ENCODE measurements at regions not wholly inside any gene's neighbourhood (a gene's known extent, or its start where the extent isn't known, plus 50 kb on each side); places are given as distances from the start of the nearest gene placed in this dataset.

DNA sequence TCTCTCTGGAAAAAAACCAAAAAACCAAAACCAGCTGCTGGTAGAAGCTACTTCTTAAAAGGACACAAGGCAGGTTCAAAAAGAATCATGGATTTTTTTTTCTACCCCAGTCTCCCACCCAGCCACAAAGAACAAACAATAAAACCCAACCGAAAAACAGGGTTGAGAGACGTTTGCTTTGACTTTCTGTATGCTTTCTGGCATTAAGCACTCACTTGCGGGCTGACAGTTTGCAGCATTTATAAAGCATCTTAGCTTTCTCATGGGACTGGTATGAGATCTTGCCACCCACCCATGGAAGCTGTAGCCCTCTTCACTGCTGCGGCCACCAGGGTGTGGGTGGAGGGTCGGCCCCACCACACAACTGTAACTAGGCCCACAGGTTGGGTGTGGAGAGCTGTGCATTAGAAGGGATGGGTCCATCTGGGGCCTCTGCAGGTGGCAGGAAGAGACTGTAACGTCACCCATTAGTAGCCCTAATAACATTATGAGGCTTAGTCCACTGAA, 165.7 kb downstream of the RHOU start:
- Histone ChIP-seq H2AFZ (ENCODE audit: low read depth, low read length) (no peak overlapping the region), H3K27me3 (ENCODE audit: low read depth, low read length) (peaks cover 11% of the 10 kb centered on the region), H3K9me3 (ENCODE audit: insufficient read depth, low read length) (no peaks in the 10 kb centered on the region), H3K36me3 (replicated peaks; ENCODE audit: low read depth, low read length) (no peaks in the 10 kb centered on the region), H3K9ac (ENCODE audit: low read length) (no peak overlapping the region), H3K79me2 (ENCODE audit: low read length) (no peaks in the 10 kb centered on the region), H3K27ac (ENCODE audit: low read length) (no peak overlapping the region), H3K4me3 (ENCODE audit: low read length) (no peak overlapping the region), H3K4me2 (ENCODE audit: low read length) (no peak overlapping the region), H4K20me1 (ENCODE audit: insufficient read depth, low read length) (no peaks in the 10 kb centered on the region), H3K4me1 (ENCODE audit: low read length) (peaks cover 18% of the 10 kb centered on the region)
- TF ChIP-seq, protein P1, sequence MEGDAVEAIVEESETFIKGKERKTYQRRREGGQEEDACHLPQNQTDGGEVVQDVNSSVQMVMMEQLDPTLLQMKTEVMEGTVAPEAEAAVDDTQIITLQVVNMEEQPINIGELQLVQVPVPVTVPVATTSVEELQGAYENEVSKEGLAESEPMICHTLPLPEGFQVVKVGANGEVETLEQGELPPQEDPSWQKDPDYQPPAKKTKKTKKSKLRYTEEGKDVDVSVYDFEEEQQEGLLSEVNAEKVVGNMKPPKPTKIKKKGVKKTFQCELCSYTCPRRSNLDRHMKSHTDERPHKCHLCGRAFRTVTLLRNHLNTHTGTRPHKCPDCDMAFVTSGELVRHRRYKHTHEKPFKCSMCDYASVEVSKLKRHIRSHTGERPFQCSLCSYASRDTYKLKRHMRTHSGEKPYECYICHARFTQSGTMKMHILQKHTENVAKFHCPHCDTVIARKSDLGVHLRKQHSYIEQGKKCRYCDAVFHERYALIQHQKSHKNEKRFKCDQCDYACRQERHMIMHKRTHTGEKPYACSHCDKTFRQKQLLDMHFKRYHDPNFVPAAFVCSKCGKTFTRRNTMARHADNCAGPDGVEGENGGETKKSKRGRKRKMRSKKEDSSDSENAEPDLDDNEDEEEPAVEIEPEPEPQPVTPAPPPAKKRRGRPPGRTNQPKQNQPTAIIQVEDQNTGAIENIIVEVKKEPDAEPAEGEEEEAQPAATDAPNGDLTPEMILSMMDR (IDR thresholded peaks at IDR 0.05; ENCODE audit: low read depth, low read length), result no peak
- TF ChIP-seq EZH2phosphoT487 (IDR thresholded peaks at IDR 0.05; ENCODE audit: low read depth), result no peak

DNA sequence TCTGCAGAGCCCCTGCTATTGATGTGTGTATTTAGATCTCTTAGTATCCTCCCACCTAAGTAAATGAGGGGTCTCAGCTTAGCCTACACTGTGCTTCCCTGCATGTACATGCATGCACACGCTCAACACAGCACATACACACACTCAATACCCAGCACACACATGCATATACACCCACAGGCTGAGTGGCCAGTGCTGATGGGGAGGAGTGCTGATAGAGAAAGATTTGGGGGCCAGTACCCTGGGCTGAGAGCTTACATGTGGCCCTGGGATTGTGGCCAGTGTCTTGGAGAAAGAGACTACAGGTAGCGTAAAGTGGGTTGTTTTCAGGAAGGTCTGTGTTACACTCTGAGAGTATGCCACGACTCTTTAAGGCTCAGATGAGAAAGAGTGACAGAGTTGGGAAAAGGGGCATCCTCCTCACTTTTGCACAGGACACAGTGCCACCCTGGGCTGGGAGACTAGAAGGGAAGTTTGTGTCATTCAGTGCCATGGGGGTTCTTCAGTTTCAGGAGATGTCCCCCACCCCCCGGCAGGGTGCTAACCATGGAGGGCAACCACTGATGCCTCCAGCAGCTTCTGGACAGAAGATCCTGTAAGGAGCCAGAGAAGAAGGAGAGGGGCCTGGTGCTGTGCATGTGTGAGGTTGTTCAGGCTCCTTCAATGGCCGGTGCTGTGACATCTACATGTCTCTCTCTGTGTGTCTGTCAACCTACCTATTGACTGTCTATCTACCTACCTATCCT, 166.8 kb downstream of the RHOU start:
- no peak overlapping the region for H3K4me3 ChIP-seq (ENCODE audit: low read length)
- H3K27me3 ChIP-seq (ENCODE audit: low read depth, low read length), result peaks cover 16% of the 10 kb centered on the region
- H3K4me2 ChIP-seq (ENCODE audit: low read length), result no peak overlapping the region
- H2AFZ ChIP-seq (ENCODE audit: low read depth, low read length), result no peak overlapping the region
- no peaks in the 10 kb centered on the region for H3K79me2 ChIP-seq (ENCODE audit: low read length)
- H3K9me3 ChIP-seq (ENCODE audit: insufficient read depth, low read length), result no peaks in the 10 kb centered on the region
- no peak for TF ChIP-seq EZH2phosphoT487 (IDR thresholded peaks at IDR 0.05; ENCODE audit: low read depth)
- TF ChIP-seq, protein P1 (IDR thresholded peaks at IDR 0.05; ENCODE audit: low read depth, low read length), result no peak
- no peaks in the 10 kb centered on the region for H4K20me1 ChIP-seq (ENCODE audit: insufficient read depth, low read length)
- H3K36me3 ChIP-seq (replicated peaks; ENCODE audit: low read depth, low read length), result no peaks in the 10 kb centered on the region
- no peak overlapping the region for H3K27ac ChIP-seq (ENCODE audit: low read length)
- H3K9ac ChIP-seq (ENCODE audit: low read length), result no peak overlapping the region
- peaks cover 18% of the 10 kb centered on the region for H3K4me1 ChIP-seq (ENCODE audit: low read length)

DNA sequence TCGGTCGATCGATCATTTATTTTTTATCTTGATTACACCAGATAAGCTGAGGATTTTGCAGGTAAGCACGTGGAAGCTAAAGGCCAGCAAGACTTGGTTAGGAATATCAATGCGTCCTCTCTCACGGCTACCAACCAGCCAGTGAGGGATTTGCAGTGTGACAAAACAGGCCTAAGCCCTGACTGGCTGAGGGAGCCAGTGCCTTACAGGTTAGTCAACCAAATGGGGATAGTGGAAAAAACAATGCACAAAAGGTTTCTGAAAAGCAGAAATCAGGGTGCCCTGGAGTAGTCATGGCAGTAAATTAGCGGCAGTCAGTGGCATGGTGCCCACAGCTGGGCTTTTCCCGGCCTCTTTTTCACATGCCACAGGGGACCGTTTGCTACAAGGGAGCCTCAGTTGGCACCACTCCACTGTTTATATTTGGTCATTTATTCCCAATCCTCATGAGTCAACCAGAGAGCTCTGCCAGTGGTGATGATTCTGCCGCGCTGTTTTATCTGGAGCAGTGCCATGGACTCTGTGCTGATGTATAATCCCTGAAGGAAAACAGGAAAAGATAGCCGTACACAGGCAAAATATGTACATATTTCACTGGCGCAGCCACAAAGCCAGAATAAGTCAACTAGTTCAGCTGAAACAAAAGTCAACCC, 167.6 kb downstream of the RHOU start:
- Histone ChIP-seq H3K4me2 (ENCODE audit: low read length) (no peak overlapping the region), H3K9ac (ENCODE audit: low read length) (no peak overlapping the region), H3K27me3 (ENCODE audit: low read depth, low read length) (peaks cover 16% of the 10 kb centered on the region), H3K79me2 (ENCODE audit: low read length) (no peaks in the 10 kb centered on the region), H3K4me1 (ENCODE audit: low read length) (peaks cover 14% of the 10 kb centered on the region), H3K9me3 (ENCODE audit: insufficient read depth, low read length) (no peaks in the 10 kb centered on the region), H3K27ac (ENCODE audit: low read length) (no peak overlapping the region), H3K4me3 (ENCODE audit: low read length) (no peak overlapping the region), H2AFZ (ENCODE audit: low read depth, low read length) (no peak overlapping the region), H3K36me3 (replicated peaks; ENCODE audit: low read depth, low read length) (no peaks in the 10 kb centered on the region), H4K20me1 (ENCODE audit: insufficient read depth, low read length) (no peaks in the 10 kb centered on the region)
- TF ChIP-seq, protein P1 (IDR thresholded peaks at IDR 0.05; ENCODE audit: low read depth, low read length), result no peak
- TF ChIP-seq EZH2phosphoT487 (IDR thresholded peaks at IDR 0.05; ENCODE audit: low read depth), result no peak

DNA sequence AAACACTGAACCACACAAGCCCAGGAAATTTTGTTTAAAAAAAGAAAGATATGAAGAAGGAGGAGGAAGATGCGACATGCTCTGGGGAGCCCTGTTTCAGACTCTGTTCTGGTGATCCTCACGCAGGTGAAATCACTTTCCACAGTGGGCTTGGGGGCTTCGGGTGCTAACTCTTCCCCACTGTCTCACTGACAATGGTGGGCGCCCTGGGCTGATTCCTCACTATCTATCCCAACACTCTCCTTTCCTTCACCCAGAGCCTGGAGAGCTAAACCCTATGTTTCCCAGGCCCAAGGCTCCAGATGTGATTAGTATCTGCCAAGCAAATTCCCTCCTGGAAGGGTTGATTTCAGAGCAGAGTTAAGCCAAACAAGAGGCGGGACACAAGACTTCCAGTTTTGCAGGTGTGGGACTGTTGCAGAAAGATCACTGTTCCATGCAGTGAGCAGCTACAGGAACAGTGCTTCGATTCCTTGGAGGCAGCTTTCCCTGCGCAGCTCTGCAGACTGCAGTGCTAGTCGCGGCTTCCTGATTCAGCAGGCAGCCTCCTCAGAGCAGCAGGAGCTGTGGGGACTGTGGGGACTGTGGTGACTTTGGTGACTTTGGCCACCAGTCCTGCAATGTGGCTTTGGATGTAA, 168.3 kb downstream of the RHOU start:
- Histone ChIP-seq H3K9me3 (ENCODE audit: insufficient read depth, low read length) (no peaks in the 10 kb centered on the region), H3K36me3 (replicated peaks; ENCODE audit: low read depth, low read length) (no peaks in the 10 kb centered on the region), H3K9ac (ENCODE audit: low read length) (no peak overlapping the region), H3K27me3 (ENCODE audit: low read depth, low read length) (peaks cover 20% of the 10 kb centered on the region), H3K4me1 (ENCODE audit: low read length) (peaks cover 8% of the 10 kb centered on the region), H3K79me2 (ENCODE audit: low read length) (no peaks in the 10 kb centered on the region), H3K4me3 (ENCODE audit: low read length) (no peak overlapping the region), H4K20me1 (ENCODE audit: insufficient read depth, low read length) (no peaks in the 10 kb centered on the region), H3K4me2 (ENCODE audit: low read length) (no peak overlapping the region), H3K27ac (ENCODE audit: low read length) (no peak overlapping the region), H2AFZ (ENCODE audit: low read depth, low read length) (no peak overlapping the region)
- no peak for TF ChIP-seq EZH2phosphoT487 (IDR thresholded peaks at IDR 0.05; ENCODE audit: low read depth)
- TF ChIP-seq, protein P1 (IDR thresholded peaks at IDR 0.05; ENCODE audit: low read depth, low read length), result no peak

All from OCI-LY3 (cell line).